Stimulated activated CD4-positive, alpha-beta T cell treated with anti-CD3 and anti-CD28 coated beads, TNF-alpha, amount 100 ng/mL, for 4 hours (primary cell): ENCODE measurements at regions not wholly inside any gene's neighbourhood (a gene's known extent, or its start where the extent isn't known, plus 50 kb on each side); places are given as distances from the start of the nearest gene placed in this dataset.
"Not testable (repeated sequence)": the region's sequence is repeated elsewhere in the genome, so short reads cannot be mapped to it uniquely, and the experiment has no call there.

ENCODE experiments used
- DNase-seq, 3 experiments: peaks; one replicate each; pipeline ENCODE4 v3.0.0-alpha.2; 2020; ENCODE audit warnings: low read depth in 3 of 3

- no peak for DNase-seq
Measured at GRCh38 chr4:24002330-24002966, 112.6 kb upstream of the PPARGC1A start.

GRCh38 chr4:24001486-24002329 is 111.9 kb upstream of the PPARGC1A start:
- DNase-seq = no peak

DNA sequence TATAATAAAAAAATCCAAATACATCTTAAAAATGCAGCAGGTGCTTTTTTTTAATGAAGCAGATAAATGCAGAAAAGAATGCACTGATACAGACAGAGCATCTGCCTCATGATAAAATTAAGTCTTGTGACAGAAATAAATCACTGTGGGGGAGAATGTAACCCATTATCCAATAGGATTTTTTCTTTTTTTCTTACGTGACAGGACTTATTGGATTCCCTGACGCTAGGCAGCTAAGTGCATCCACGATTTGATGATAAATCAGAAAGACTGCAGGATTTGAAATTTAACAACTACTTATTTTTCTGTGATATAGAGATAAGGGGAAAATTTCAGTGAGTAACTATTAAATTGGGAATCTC is 110.6 kb upstream of the PPARGC1A start:
- DNase-seq = no peak

DNA sequence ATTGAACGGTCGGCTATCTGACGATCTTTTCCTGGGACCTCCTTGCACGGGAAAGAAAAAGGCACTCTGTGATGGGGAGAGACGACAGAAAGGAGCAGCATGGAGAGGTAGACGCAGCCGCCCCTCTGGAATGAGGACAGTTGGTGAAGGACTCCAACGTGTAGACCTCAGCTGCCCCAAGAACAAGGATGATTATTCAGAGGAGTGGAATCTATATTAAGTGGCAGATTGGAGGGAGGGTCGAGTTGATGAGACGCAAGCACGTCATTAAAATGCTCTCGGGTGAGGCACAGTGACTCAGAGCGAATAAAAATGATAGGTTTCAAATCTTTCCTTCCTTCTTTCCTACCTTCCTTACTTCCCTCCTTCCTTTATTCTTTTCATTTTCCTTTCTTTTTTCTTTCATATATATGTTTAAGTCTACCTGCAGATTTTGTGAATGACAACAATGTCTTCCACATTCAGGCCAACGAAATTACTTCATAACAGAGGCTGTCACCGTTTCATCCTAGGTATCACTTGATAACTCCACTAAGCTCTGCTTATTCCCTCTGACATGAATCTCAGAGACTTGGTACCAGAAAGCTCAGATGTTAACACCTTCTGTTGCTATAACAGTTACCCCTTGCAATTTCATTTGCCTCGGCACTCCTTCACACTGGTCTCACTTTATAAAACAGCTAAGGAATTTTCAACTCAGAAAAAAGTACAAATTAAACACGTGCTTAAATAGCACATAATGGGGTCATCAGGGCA is 110.0 kb upstream of the PPARGC1A start:
- DNase-seq = no peak

DNA sequence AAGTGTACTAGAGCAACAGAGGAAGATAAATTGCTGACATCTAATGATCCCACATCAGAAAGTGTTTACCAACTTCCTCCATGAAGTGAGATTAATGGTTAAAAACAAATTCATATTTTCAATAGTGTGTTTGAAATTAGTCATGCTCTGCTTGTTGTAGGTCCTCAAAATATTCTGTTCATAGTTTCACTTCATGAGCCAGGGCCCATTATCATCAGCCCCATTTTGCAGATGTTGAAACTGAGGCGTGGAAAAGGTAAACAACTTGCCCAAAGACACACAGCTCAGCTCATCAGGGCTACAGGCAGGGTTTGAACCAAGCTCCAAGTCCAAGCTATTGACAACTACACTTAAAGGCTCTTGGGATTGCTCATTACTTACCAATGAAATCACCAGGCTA is 103.5 kb upstream of the PPARGC1A start:
- no peak for DNase-seq

DNA sequence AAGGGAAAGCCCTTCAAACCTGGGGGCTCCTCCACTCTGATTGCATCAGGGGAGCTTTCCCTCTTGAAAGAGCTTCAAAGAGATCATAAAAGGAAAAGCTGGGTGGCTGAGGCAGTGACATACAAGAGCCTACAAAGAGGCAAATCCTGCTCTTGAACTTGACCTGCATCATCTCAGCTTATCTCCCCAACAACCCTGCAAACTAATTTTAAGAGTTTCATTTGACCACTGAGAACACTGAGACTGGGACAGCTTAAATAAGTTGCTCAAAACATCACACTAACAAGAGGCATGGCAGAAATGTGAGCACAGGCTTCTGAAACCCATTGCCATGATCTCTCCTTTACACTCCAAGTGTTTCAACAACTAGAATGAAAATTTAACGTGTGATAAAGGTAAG is 101.6 kb upstream of the PPARGC1A start:
- no peak for DNase-seq

DNA sequence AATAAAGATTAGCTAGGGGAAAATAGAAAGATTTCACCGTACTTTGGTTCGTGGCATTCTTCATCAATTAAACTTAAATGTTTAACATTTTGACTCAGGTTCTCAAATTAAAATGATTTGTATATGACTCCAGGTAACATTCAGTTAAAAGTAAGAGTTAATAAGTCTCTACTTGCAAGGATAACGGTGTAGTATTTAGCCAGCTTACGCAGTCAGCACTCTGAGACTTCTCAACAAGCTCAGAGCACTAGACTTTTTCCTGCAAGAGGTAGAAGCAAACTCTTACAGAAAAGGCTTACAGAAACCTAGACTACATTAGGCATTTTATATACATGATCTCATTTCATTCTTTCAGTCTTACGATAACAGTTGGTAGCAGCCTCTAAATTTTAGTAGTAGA is 96.4 kb upstream of the PPARGC1A start:
- no peak for DNase-seq

DNA sequence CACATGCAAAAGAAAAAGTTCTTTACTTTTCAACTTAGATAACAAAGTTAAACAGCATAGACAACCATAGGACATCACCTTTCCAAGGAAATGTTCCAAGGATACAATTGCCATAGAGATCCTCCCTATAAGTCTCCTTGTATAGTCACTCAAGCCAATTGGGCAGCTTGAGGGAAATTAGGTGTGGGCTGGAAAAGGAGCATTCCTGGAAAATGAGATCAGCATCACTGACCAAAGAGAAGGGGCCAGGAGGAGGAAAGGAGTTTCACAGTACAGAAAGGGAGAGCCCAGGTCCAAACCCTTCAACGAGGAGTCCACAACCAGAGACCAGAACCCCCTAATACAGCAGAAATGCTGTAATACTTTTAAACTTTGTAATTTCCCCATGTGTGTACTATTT is 91.5 kb upstream of the PPARGC1A start:
- no peak for DNase-seq

- no peak for DNase-seq
Measured at GRCh38 chr4:23979534-23979933, 89.7 kb upstream of the PPARGC1A start.

- DNase-seq = no peak
Measured at GRCh38 chr4:23978002-23978401, 88.2 kb upstream of the PPARGC1A start.

- DNase-seq = no peak
Measured at GRCh38 chr4:23976423-23976822, 86.6 kb upstream of the PPARGC1A start.

- DNase-seq = no peak
Measured at GRCh38 chr4:23973308-23973855, 83.5 kb upstream of the PPARGC1A start.

DNA sequence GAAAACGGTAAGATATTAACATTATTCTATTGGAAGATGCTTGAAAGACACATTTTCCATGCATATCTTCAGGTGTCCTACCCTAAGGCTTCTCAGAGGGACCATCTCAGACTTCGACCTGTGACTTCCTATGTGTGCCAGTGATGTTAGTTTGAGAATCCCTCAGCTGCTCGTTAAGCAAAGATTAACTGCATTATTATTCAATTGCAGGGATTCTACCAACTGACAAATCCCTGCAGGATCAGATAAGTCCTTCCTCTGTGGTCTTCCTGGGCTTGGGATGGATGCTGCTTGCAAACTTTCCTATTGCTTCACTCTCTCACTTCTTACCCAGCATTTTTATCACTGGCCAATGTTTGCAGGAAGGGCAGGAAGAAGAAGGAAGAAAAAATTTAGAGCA is 83.0 kb upstream of the PPARGC1A start:
- no peak for DNase-seq

DNA sequence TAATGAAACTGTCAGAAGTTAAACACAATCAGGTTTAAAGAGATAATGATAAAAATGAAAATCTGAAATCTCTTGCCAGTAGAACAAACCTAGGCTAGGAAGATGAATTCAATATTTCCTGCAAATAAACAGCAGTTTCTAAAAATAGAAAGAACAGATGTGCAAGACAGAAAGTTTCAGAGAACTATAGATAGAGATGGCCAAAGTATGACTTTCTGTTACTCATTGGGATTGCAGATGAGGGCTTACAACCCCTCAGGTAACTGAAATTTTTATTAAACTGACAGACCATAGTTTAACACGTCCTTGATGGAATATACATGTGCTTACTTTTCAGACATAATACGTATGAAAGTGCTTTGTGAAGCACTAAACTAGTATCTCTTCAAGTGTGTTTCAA is 82.3 kb upstream of the PPARGC1A start:
- no peak for DNase-seq

GRCh38 chr4:23970201-23970850 is 80.5 kb upstream of the PPARGC1A start:
- no peak for DNase-seq

DNA sequence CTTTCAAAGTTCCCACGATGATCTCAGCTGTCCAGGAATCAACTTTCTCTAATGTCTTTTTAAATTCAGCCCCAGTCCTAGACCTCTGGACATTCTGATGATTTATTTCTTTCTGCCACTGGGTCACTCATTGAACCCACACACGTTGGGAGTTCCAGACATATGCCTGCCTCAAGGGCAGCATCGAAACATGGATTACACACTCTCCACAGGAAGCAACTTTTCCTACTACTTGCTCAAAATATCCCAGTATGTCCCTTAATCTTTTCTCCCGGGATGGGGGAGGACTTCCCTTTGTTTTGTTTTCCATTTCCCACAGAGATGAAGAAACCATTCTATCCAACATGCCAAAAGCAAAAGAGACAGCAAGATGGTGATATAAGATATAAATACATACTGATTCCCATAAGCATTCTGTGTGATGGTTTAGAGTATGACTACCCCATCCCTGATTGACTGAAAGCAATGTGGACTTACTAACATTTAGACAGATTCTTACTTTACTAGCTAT is 79.8 kb upstream of the PPARGC1A start:
- DNase-seq = no peak

DNA sequence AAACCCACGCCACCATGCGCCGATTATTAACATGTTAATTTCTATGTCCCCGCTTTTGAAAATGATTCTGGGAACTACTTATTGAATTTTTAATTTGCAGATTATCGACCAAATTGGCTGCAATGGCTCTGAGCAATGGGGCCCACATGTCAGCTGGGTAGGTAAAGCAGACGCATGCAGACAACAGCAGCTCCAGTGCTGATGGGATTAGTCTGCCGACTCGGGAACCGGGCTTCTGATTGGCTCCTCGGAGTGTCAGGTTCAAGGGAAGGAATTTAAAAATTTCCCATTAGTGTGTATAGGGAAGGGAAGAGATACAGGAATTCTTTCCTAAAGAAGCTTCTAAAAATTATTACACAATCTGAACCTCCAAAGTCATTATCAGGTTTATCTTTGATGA is 77.4 kb upstream of the PPARGC1A start:
- no peak for DNase-seq

GRCh38 chr4:23966725-23967124 is 76.9 kb upstream of the PPARGC1A start:
- no peak for DNase-seq

- DNase-seq = no peak
Measured at GRCh38 chr4:23962462-23962861, 72.6 kb upstream of the PPARGC1A start.

DNA sequence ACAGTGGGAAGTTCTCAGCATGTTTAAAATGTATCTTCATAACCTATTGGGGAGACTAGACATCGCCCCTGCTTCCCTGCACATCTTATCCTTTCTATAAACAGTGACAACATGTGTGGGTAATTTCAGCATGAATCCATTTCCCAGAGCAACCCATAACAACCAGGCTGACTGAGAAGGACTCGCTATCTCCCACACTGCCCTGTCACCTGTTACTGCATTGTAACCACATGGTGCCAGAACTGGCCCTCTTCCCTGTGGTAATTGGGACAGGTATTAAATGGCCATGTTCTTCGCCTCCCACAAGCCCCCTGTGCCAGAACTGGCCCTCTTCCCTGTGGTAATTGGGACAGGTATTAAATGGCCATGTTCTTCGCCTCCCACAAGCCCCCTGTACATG is 71.5 kb upstream of the PPARGC1A start:
- DNase-seq = not testable (repeated sequence)

DNA sequence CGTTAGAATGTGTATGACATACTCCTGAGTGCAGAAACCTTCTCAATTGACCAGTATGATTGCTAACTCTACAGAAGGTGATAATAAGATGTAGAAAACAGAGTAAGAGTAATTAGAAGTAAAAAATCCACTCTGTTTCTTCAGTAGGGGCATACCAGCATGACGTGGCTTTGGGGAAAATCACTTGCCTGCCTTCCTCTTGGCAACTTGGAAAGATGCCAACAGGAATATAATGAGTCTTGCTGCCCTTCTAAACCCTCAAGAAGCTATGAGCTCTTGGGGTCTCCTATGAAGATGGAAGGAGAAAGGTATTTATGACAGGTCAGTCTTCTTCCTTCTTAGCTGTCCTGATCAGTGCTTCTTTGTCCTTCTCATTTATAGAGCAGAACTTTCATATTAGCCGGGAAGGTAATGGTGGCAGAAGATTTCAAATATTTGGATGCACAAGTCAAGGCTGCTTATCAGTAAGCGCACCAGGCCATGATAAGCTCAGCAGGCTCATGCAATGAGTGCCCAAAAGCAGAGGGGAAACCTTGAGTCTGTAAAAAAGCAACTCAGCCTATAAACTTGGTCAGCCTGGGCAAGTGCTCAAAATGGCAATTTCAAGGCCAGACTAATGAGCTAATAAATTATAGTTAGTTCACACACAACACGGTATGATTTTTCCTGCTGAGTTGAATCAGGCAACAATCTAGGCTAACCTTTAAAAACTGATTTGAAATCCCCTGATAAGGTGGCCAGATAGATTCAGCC is 69.7 kb upstream of the PPARGC1A start:
- DNase-seq = no peak
